ENCODE measurements at regions not wholly inside any gene's neighbourhood (a gene's known extent, or its start where the extent isn't known, plus 50 kb on each side); places are given as distances from the start of the nearest gene placed in this dataset.
"Not testable (repeated sequence)": the region's sequence is repeated elsewhere in the genome, so short reads cannot be mapped to it uniquely, and the experiment has no call there.

GRCh38 chr12:47478426-47478825 lies 227.4 kb downstream of the RPAP3 start:
- no peak overlapping the region for H3K9ac ChIP-seq (ENCODE audit: low read length)
- no peak for DNase-seq (ENCODE audit: low read depth)
- no peaks in the 10 kb centered on the region for H3K36me3 ChIP-seq (ENCODE audit: control insufficient read depth, insufficient read depth, low read length, severe bottlenecking)
- H3K27me3 ChIP-seq (replicated peaks; ENCODE audit: control insufficient read depth, insufficient read depth, low read length): peaks cover 3% of the 10 kb centered on the region
- no peak overlapping the region for H3K4me3 ChIP-seq (ENCODE audit: low read length)
- H3K4me1 ChIP-seq (ENCODE audit: control insufficient read depth, insufficient read depth, low read length): no peaks in the 10 kb centered on the region
- H3K9me3 ChIP-seq (ENCODE audit: control insufficient read depth, low read length): peaks cover 31% of the 10 kb centered on the region

DNA sequence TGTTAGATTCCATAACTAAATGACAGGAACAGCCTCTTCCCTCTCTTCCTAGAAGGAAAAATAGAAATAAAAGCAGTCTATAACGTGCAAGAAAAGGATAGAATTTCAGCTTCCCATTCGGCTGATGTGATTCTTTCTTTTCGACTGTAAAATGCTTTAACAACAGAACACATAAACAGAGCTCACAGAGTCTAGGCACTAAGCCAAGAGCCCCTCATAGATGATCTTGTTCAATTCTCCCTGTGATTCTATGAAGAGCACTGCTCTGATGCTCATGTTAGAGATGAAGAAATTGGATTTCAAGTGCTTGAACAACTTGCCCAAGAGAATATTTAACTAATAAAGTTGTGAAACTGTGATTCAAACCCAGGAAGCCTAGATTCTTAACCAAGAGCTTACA lies 232.7 kb downstream of the RPAP3 start:
- no peaks in the 10 kb centered on the region for H3K36me3 ChIP-seq (ENCODE audit: control insufficient read depth, insufficient read depth, low read length, severe bottlenecking)
- no peaks in the 10 kb centered on the region for H3K27me3 ChIP-seq (replicated peaks; ENCODE audit: control insufficient read depth, insufficient read depth, low read length)
- no peak overlapping the region for H3K4me3 ChIP-seq (ENCODE audit: low read length)
- no peak for DNase-seq (ENCODE audit: low read depth)
- H3K4me1 ChIP-seq (ENCODE audit: control insufficient read depth, insufficient read depth, low read length): no peaks in the 10 kb centered on the region
- peaks cover 31% of the 10 kb centered on the region for H3K9me3 ChIP-seq (ENCODE audit: control insufficient read depth, low read length)
- H3K9ac ChIP-seq (ENCODE audit: low read length): no peak overlapping the region

DNA sequence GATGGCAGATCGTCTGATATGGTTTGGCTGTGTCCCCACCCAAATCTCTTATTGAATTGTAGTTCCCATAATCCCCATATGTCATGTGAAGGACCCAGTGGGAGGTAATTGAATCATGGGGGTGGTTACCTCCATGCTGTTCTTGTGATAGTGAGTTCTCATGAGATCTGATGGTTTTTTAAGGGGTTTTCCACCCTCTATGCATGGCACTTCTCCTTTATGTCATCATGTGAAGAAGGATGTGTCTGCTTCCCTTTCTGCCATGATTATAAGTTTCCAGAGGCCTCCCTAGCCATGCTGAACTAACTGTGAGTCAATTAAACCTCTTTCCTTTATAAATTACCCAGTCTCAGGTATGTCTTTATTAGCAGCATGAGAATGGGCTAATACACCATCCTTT lies 235.5 kb downstream of the RPAP3 start:
- not testable (repeated sequence) for H3K27me3 ChIP-seq (replicated peaks; ENCODE audit: control insufficient read depth, insufficient read depth, low read length); H3K36me3 ChIP-seq (ENCODE audit: control insufficient read depth, insufficient read depth, low read length, severe bottlenecking); H3K4me1 ChIP-seq (ENCODE audit: control insufficient read depth, insufficient read depth, low read length); DNase-seq (ENCODE audit: low read depth); H3K4me3 ChIP-seq (ENCODE audit: low read length); H3K9ac ChIP-seq (ENCODE audit: low read length)
- H3K9me3 ChIP-seq (ENCODE audit: control insufficient read depth, low read length): peaks cover 11% of the 10 kb centered on the region

DNA sequence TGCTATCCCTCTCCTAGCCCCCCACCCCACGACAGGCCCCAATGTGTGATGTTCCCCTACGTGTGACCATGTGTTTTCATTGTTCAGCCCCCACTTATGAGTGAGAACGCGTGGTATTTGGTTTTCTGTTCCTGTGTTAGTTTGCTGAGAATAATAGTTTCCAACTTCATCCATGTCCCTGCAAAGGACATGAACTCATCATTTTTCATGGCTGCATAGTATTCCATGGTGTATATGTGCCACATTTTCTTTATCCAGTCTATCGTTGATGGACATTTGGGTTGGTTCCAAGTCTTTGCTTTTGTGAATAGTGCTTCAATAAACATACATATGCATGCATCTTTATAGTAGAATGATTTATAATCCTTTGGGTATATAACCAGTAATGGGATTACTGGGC lies 241.9 kb downstream of the RPAP3 start:
- DNase-seq (ENCODE audit: low read depth); H3K36me3 ChIP-seq (ENCODE audit: control insufficient read depth, insufficient read depth, low read length, severe bottlenecking); H3K9ac ChIP-seq (ENCODE audit: low read length): not testable (repeated sequence)

GRCh38 chr12:47458279-47458678 lies 247.6 kb downstream of the RPAP3 start:
- peaks cover 3% of the 10 kb centered on the region for H3K27me3 ChIP-seq (replicated peaks; ENCODE audit: control insufficient read depth, insufficient read depth, low read length)
- H3K4me3 ChIP-seq (ENCODE audit: low read length): no peak overlapping the region
- H3K9ac ChIP-seq (ENCODE audit: low read length): no peak overlapping the region
- no peak for DNase-seq (ENCODE audit: low read depth)
- no peaks in the 10 kb centered on the region for H3K4me1 ChIP-seq (ENCODE audit: control insufficient read depth, insufficient read depth, low read length)
- H3K9me3 ChIP-seq (ENCODE audit: control insufficient read depth, low read length): peaks cover 17% of the 10 kb centered on the region
- H3K36me3 ChIP-seq (ENCODE audit: control insufficient read depth, insufficient read depth, low read length, severe bottlenecking): no peaks in the 10 kb centered on the region

More for the DNA sequence above, 241.9 kb downstream of the RPAP3 start:
- H3K9me3 ChIP-seq (ENCODE audit: control insufficient read depth, low read length); H3K27me3 ChIP-seq (replicated peaks; ENCODE audit: control insufficient read depth, insufficient read depth, low read length); H3K4me1 ChIP-seq (ENCODE audit: control insufficient read depth, insufficient read depth, low read length); H3K4me3 ChIP-seq (ENCODE audit: low read length): not testable (repeated sequence)

DNA sequence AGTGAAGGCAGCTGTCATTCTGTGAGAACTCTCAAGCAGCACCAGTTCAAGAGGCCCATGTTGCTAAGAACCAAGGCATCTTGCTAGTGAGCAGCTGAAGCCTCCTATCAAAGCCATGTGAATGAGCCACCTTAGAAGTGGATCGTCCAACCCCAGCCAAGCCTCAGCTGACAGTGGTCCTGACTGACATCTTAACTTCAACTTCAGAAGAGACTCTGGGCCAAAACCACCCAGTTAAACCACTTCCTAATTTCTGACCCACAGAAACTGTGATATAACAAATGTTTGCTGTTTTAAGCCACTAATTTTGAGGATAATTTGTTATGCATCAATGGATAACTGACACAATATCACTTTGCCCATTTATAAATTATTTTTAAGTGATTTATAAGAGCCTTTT lies 256.0 kb downstream of the RPAP3 start:
- H3K4me1 ChIP-seq (ENCODE audit: control insufficient read depth, insufficient read depth, low read length): peaks cover 2% of the 10 kb centered on the region
- H3K9ac ChIP-seq (ENCODE audit: low read length): no peak overlapping the region
- H3K9me3 ChIP-seq (ENCODE audit: control insufficient read depth, low read length): peaks cover 5% of the 10 kb centered on the region
- no peak overlapping the region for H3K4me3 ChIP-seq (ENCODE audit: low read length)
- no peaks in the 10 kb centered on the region for H3K27me3 ChIP-seq (replicated peaks; ENCODE audit: control insufficient read depth, insufficient read depth, low read length)
- DNase-seq (ENCODE audit: low read depth): no peak
- no peaks in the 10 kb centered on the region for H3K36me3 ChIP-seq (ENCODE audit: control insufficient read depth, insufficient read depth, low read length, severe bottlenecking)

DNA sequence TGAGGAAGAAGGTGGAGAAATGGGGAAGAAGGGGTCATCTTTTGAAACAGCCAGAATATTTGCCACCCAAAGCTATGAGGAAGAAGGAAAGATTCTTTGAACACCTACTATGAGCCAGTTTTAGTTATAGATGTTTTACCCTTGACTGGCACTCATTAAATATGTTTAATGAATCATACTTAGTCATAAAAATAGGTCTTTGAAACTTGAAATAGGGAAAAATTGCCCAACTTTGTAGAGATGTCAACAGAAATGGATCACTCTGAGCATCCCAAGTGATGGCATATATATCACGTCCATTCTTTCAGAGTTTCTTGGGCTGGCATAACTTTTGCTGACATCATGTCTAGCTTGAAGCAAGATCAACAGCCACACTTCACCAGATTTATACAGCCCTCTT lies 263.5 kb downstream of the RPAP3 start:
- Histone ChIP-seq H3K4me3 (ENCODE audit: low read length) (no peak overlapping the region), H3K4me1 (ENCODE audit: control insufficient read depth, insufficient read depth, low read length) (no peaks in the 10 kb centered on the region), H3K27me3 (replicated peaks; ENCODE audit: control insufficient read depth, insufficient read depth, low read length) (no peaks in the 10 kb centered on the region), H3K36me3 (ENCODE audit: control insufficient read depth, insufficient read depth, low read length, severe bottlenecking) (no peaks in the 10 kb centered on the region), H3K9ac (ENCODE audit: low read length) (no peak overlapping the region), H3K9me3 (ENCODE audit: control insufficient read depth, low read length) (peaks cover 15% of the 10 kb centered on the region)
- no peak for DNase-seq (ENCODE audit: low read depth)

GRCh38 chr12:47441490-47441889 lies 264.3 kb downstream of the RPAP3 start:
- H3K9ac ChIP-seq (ENCODE audit: low read length): no peak overlapping the region
- DNase-seq (ENCODE audit: low read depth): no peak
- no peaks in the 10 kb centered on the region for H3K4me1 ChIP-seq (ENCODE audit: control insufficient read depth, insufficient read depth, low read length)
- no peaks in the 10 kb centered on the region for H3K36me3 ChIP-seq (ENCODE audit: control insufficient read depth, insufficient read depth, low read length, severe bottlenecking)
- peaks cover 15% of the 10 kb centered on the region for H3K9me3 ChIP-seq (ENCODE audit: control insufficient read depth, low read length)
- no peak overlapping the region for H3K4me3 ChIP-seq (ENCODE audit: low read length)
- no peaks in the 10 kb centered on the region for H3K27me3 ChIP-seq (replicated peaks; ENCODE audit: control insufficient read depth, insufficient read depth, low read length)

DNA sequence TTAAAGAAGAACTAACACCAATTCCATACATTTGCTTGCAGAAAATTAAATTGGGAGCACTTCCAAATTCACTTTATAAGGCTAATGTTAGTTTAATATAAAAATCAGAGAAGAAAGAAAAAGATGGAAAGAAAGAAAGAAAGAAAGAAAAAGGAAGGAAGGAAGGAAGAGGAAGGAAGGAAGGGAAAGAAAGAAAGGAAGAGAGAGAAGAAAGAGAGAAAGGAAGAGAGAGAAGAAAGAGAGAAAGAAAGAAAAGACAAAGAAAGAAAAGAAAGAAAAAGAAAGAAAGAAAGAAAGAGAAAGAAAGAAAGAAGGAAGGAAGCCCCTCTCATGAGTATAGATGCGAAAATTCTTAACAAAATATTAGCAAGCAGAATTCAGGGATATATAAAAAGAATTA lies 267.7 kb downstream of the RPAP3 start:
- Histone ChIP-seq H3K4me1 (ENCODE audit: control insufficient read depth, insufficient read depth, low read length) (no peaks in the 10 kb centered on the region), H3K4me3 (ENCODE audit: low read length) (no peak overlapping the region), H3K36me3 (ENCODE audit: control insufficient read depth, insufficient read depth, low read length, severe bottlenecking) (no peaks in the 10 kb centered on the region), H3K27me3 (replicated peaks; ENCODE audit: control insufficient read depth, insufficient read depth, low read length) (no peaks in the 10 kb centered on the region), H3K9ac (ENCODE audit: low read length) (no peak overlapping the region), H3K9me3 (ENCODE audit: control insufficient read depth, low read length) (peaks cover 6% of the 10 kb centered on the region)
- DNase-seq (ENCODE audit: low read depth): no peak

DNA sequence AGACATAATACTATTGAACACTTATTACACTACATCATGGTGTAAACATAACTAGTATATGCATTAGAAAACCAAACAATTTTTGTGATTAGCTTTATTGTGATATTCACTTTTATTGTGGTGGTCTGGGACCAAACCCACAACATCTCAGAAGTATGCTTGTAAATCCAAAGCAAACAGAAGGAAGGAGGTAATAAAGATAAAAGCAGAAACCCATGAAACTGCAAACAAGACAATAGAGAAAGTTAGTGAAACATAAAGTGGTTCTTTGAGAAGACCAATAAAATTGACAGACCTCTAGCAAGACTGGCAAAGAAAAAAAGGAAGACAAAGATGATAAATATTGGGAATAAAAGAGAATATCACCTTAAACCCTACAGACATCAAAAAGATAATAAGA lies 268.3 kb downstream of the RPAP3 start:
- H3K9me3 ChIP-seq (ENCODE audit: control insufficient read depth, low read length): no peaks in the 10 kb centered on the region
- no peak for DNase-seq (ENCODE audit: low read depth)

DNA sequence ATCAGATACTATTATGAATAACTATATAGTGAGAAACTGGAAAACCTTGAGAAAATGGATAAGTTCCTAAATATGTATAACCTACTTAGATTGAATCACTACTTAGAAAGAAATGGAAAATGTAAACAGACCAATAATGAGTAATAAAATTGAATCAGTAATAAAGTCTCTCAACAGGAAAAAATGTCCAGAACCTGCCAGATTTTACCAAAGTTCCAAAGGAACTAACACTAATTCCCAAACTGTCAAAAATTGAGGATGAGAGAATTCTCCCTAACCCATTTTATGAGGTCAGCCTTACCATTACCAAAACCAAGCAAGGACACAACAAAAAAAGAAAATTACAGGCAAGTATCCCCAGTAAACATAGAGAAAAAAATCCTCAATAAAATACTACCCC lies 272.0 kb downstream of the RPAP3 start:
- Histone ChIP-seq H3K9ac (ENCODE audit: low read length) (no peak overlapping the region), H3K9me3 (ENCODE audit: control insufficient read depth, low read length) (no peaks in the 10 kb centered on the region), H3K4me3 (ENCODE audit: low read length) (no peak overlapping the region), H3K27me3 (replicated peaks; ENCODE audit: control insufficient read depth, insufficient read depth, low read length) (no peaks in the 10 kb centered on the region), H3K36me3 (ENCODE audit: control insufficient read depth, insufficient read depth, low read length, severe bottlenecking) (no peaks in the 10 kb centered on the region), H3K4me1 (ENCODE audit: control insufficient read depth, insufficient read depth, low read length) (no peaks in the 10 kb centered on the region)
- DNase-seq (ENCODE audit: low read depth): no peak

More for the DNA sequence above, 268.3 kb downstream of the RPAP3 start:
- Histone ChIP-seq H3K9ac (ENCODE audit: low read length) (no peak overlapping the region), H3K4me3 (ENCODE audit: low read length) (no peak overlapping the region), H3K27me3 (replicated peaks; ENCODE audit: control insufficient read depth, insufficient read depth, low read length) (no peaks in the 10 kb centered on the region), H3K36me3 (ENCODE audit: control insufficient read depth, insufficient read depth, low read length, severe bottlenecking) (no peaks in the 10 kb centered on the region), H3K4me1 (ENCODE audit: control insufficient read depth, insufficient read depth, low read length) (no peaks in the 10 kb centered on the region)

DNA sequence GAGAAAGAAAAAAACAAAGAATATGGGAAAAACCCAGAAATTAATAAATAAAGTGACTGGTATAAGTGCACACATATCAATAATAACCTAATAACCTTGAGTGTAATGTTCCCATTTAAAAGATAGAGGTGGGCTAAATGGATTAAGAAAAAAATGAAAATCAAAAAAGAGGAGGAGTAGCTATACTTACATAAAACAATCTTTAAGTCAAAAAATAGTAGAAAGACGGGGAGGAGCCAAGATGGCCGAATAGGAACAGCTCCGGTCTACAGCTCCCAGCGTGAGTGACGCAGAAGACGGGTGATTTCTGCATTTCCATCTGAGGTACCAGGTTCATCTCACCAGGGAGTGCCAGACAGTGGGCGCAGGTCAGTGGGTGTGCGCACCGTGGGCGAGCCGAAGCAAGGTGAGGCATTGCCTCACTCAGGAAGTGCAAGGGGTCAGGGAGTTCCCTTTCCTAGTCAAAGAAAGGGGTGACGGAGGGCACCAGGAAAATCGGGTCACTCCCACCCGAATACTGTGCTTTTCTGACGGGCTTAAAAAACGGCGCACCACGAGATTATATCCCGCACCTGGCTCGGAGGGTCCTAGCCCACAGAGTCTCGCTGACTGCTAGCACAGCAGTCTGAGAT lies 279.0 kb downstream of the RPAP3 start:
- H3K9me3 ChIP-seq (ENCODE audit: control insufficient read depth, low read length); DNase-seq (ENCODE audit: low read depth); H3K4me3 ChIP-seq (ENCODE audit: low read length); H3K9ac ChIP-seq (ENCODE audit: low read length); H3K36me3 ChIP-seq (ENCODE audit: control insufficient read depth, insufficient read depth, low read length, severe bottlenecking); H3K4me1 ChIP-seq (ENCODE audit: control insufficient read depth, insufficient read depth, low read length); H3K27me3 ChIP-seq (replicated peaks; ENCODE audit: control insufficient read depth, insufficient read depth, low read length): not testable (repeated sequence)
